BE2C (cell line): ENCODE measurements at regions not wholly inside any gene's neighbourhood (a gene's known extent, or its start where the extent isn't known, plus 50 kb on each side); places are given as distances from the start of the nearest gene placed in this dataset.

Experiments
- DNase-seq: peaks from one replicate; pipeline ENCODE4 v3.0.0-alpha.2; 2020
- H3K27me3 ChIP-seq: fragments of 250-450 bp; sonication (Bioruptor Pico); 2 replicates; pipeline ENCODE4 v1.5.1; 2020; ENCODE audit warnings: mild to moderate bottlenecking
- H3K36me3 ChIP-seq: fragments of 250-450 bp; sonication (Bioruptor Pico); 2 replicates; pipeline ENCODE4 v1.5.1; 2020; ENCODE audit warnings: mild to moderate bottlenecking
- H3K4me1 ChIP-seq: fragments of 250-450 bp; sonication (Bioruptor Pico); 2 replicates; pipeline ENCODE4 v1.5.1; 2020
- H3K4me3 ChIP-seq: 2 replicates; pipeline ENCODE4 v1.5.1; 2011; ENCODE audit warnings: low read depth, low read length
- H3K9me3 ChIP-seq: fragments of 250-450 bp; sonication (Bioruptor Pico); 2 replicates; pipeline ENCODE4 v1.5.1; 2020
- TF ChIP-seq, protein P1 (sequence below): IDR thresholded peaks from 2 replicates; pipeline ENCODE4 v1.5.1; 2012; ENCODE audit warnings: mild to moderate bottlenecking, low read depth, low read length

DNA sequence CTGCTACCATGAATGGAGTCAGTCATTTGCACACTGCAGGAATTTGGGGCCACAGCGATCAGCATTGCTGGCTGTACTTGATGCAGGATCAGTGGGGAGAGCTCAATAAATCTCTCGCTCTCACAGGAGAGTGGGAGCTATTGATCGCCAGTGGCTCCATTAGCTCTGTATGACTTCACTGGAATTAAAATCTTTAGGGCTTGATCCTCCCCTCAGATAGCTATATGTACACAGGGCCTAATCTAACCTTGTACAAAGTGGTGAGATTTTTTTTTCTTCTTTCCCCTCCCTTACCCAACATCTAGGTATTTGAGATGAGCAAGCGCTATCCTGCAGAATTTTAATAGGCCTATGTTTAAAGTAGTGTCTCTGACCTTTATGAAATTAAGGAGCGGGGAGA lies 84.9 kb downstream of the IZUMO3 start:
- no peak for DNase-seq
- Histone ChIP-seq H3K36me3 (no peaks in the 10 kb centered on the region), H3K4me1 (no peaks in the 10 kb centered on the region), H3K4me3 (no peak overlapping the region), H3K27me3 (no peaks in the 10 kb centered on the region), H3K9me3 (no peaks in the 10 kb centered on the region)
- TF ChIP-seq, protein P1, sequence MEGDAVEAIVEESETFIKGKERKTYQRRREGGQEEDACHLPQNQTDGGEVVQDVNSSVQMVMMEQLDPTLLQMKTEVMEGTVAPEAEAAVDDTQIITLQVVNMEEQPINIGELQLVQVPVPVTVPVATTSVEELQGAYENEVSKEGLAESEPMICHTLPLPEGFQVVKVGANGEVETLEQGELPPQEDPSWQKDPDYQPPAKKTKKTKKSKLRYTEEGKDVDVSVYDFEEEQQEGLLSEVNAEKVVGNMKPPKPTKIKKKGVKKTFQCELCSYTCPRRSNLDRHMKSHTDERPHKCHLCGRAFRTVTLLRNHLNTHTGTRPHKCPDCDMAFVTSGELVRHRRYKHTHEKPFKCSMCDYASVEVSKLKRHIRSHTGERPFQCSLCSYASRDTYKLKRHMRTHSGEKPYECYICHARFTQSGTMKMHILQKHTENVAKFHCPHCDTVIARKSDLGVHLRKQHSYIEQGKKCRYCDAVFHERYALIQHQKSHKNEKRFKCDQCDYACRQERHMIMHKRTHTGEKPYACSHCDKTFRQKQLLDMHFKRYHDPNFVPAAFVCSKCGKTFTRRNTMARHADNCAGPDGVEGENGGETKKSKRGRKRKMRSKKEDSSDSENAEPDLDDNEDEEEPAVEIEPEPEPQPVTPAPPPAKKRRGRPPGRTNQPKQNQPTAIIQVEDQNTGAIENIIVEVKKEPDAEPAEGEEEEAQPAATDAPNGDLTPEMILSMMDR, result no peak

DNA sequence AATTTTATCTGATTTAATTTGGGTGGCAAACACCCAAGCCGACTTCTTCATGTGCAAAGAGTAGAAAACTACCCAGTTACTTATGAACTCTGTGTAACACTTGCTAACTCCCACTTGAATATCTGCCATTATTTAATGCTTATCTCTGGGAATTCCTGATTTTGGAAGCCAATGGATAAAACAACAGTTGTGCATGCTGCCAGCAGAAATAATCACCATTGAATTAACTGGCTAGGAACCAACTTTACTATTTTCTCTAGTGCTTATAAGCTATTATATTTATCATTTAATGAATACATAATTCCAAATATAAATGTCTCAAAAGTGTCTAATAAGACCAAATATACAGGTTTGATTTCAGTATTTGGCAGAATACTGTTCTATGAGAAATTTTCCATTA lies 85.7 kb downstream of the IZUMO3 start:
- Histone ChIP-seq H3K9me3 (no peaks in the 10 kb centered on the region), H3K27me3 (no peaks in the 10 kb centered on the region), H3K4me1 (no peaks in the 10 kb centered on the region), H3K36me3 (no peaks in the 10 kb centered on the region), H3K4me3 (no peak overlapping the region)
- TF ChIP-seq, protein P1, result no peak
- DNase-seq, result no peak

DNA sequence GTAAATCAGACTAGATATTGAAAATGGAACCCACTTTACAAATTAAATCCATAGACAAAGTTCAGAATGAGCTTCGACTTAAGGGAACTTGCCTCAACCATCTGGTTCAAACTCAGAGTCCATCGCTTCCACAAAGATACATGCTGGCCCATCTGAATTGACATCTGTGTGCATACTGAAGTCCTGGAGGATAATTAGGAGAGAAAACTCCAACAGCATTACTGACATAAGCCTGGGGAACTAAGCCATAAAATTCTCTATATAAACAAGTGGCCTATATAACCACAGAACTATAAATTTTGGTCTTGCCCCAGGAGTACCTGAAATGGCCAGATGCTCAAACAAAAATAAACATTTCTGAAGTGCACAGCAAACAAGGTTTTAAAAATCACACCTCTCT lies 94.4 kb downstream of the IZUMO3 start:
- Histone ChIP-seq H3K36me3 (no peaks in the 10 kb centered on the region), H3K27me3 (no peaks in the 10 kb centered on the region), H3K4me1 (no peaks in the 10 kb centered on the region), H3K9me3 (no peaks in the 10 kb centered on the region), H3K4me3 (no peak overlapping the region)
- DNase-seq, result no peak
- TF ChIP-seq, protein P1, result no peak

DNA sequence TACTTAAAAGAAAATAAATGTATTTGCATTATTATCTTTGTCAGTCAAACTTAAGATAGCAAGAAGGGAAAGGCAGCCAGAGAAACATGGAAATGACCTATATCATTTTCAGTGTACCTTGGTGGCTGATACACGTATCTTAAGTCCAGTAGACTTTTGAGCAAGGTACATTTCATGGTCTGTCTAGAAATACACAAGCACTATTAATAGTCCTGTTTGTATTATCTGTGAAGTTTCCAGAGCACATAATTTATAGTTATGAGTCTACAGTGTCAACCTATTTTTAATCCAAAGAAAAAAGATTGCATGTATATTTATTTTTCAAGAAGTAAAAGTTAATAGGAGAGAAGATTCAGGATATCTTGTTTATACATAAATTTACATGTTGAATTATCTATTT lies 95.7 kb downstream of the IZUMO3 start:
- Histone ChIP-seq H3K4me1 (no peaks in the 10 kb centered on the region), H3K9me3 (no peaks in the 10 kb centered on the region), H3K36me3 (no peaks in the 10 kb centered on the region), H3K4me3 (no peak overlapping the region), H3K27me3 (no peaks in the 10 kb centered on the region)
- TF ChIP-seq, protein P1, result no peak
- DNase-seq, result no peak

DNA sequence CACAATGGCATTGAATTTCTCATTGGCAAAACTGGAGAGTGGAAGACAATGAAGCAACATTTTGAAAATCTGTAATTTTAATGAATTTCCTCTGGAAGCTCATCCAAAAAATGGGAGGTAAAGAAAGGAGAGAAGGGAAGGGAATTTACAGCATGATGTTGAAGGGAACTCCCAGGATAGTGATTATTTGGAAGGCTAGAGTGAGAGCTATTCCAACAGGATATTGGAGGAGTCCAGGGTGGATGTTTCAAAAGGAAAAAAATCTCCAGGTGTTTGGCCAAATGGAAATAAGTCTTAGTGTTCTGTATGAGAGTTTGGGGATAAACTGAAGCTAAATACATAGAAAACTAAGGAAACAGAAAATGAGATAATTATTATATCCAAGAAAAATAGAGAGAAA lies 106.2 kb downstream of the IZUMO3 start:
- Histone ChIP-seq H3K36me3 (no peaks in the 10 kb centered on the region), H3K9me3 (no peaks in the 10 kb centered on the region), H3K27me3 (no peaks in the 10 kb centered on the region)

DNA sequence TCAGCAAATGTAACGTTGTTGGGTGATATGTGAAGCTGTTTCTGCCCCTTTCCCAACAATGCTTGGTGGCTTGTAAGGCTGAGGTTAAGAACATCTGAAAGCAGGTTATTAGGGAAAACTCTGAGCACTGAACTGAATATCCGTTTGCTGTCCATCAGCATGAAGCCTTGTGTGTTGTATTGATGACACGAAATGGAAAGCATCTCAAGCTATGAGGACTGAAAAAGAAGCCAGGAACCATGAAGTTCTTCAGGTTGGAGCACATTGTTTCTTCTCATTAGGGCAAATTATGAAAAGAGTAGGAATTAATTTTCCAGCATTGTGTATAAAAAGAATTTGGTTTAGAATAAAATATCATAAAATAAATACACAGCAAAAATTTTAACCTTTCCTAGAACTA lies 106.8 kb downstream of the IZUMO3 start:
- Histone ChIP-seq H3K27me3 (no peaks in the 10 kb centered on the region), H3K4me3 (no peak overlapping the region), H3K9me3 (no peaks in the 10 kb centered on the region), H3K4me1 (no peaks in the 10 kb centered on the region), H3K36me3 (no peaks in the 10 kb centered on the region)
- TF ChIP-seq, protein P1, result no peak
- no peak for DNase-seq

More for the DNA sequence above, 106.2 kb downstream of the IZUMO3 start:
- TF ChIP-seq, protein P1, result no peak
- no peak overlapping the region for H3K4me3 ChIP-seq
- H3K4me1 ChIP-seq, result no peaks in the 10 kb centered on the region
- DNase-seq, result no peak
